ENCODE measurements at regions not wholly inside any gene's neighbourhood (a gene's known extent, or its start where the extent isn't known, plus 50 kb on each side); places are given as distances from the start of the nearest gene placed in this dataset.

- TF ChIP-seq CTCF (IDR thresholded peaks at IDR 0.05; ENCODE audit: insufficient read depth, low read length, missing control alignments), result no peak
- ChIA-PET POLR2A (interaction anchor here (0.6 kb wide), 1 partner anchor 865 kb away, joined by 3 read pairs; no protein-coding TSS in a partner anchor), CTCF (no interaction called here)
- no peak for DNase-seq (ENCODE audit: low read depth, low spot score)
- H3K4me3 ChIP-seq (ENCODE audit: low read depth, low read length), result no peak overlapping the region
Observed at GRCh38 chr20:51899674-51900073, 97.4 kb upstream of the SALL4 start.

GRCh38 chr20:51898788-51899187, 96.5 kb upstream of the SALL4 start:
- ChIA-PET POLR2A (no interaction called here), CTCF (no interaction called here)
- TF ChIP-seq CTCF (IDR thresholded peaks at IDR 0.05; ENCODE audit: insufficient read depth, low read length, missing control alignments), result no peak
- H3K4me3 ChIP-seq (ENCODE audit: low read depth, low read length), result no peak overlapping the region
- no peak for DNase-seq (ENCODE audit: low read depth, low spot score)

- ChIA-PET CTCF (interaction anchor here (1.0 kb wide), 1 partner anchor 20 kb away, joined by 3 read pairs; no protein-coding TSS in a partner anchor), POLR2A (no interaction called here)
- H3K4me3 ChIP-seq (ENCODE audit: low read depth, low read length), result no peak overlapping the region
- DNase-seq (ENCODE audit: low read depth, low spot score), result no peak
- no peak for TF ChIP-seq CTCF (IDR thresholded peaks at IDR 0.05; ENCODE audit: insufficient read depth, low read length, missing control alignments)
Observed at GRCh38 chr20:51894619-51895018, 92.3 kb upstream of the SALL4 start.

GRCh38 chr20:51894201-51894600, 91.9 kb upstream of the SALL4 start:
- CTCF ChIA-PET, result interaction anchor here (1.0 kb wide), 1 partner anchor 20 kb away, joined by 3 read pairs; no protein-coding TSS in a partner anchor

GRCh38 chr20:51893723-51894122, 91.4 kb upstream of the SALL4 start:
- no peak overlapping the region for H3K4me3 ChIP-seq (ENCODE audit: low read depth, low read length)
- ChIA-PET POLR2A (no interaction called here), CTCF (interaction anchor here (1.0 kb wide), 1 partner anchor 21 kb away, joined by 3 read pairs; no protein-coding TSS in a partner anchor)
- no peak for TF ChIP-seq CTCF (IDR thresholded peaks at IDR 0.05; ENCODE audit: insufficient read depth, low read length, missing control alignments)
- DNase-seq (ENCODE audit: low read depth, low spot score), result no peak

More at GRCh38 chr20:51894201-51894600, 91.9 kb upstream of the SALL4 start:
- no peak overlapping the region for H3K4me3 ChIP-seq (ENCODE audit: low read depth, low read length)
- DNase-seq (ENCODE audit: low read depth, low spot score), result no peak
- POLR2A ChIA-PET, result no interaction called here
- no peak for TF ChIP-seq CTCF (IDR thresholded peaks at IDR 0.05; ENCODE audit: insufficient read depth, low read length, missing control alignments)

GRCh38 chr20:51890003-51890402, 87.7 kb upstream of the SALL4 start:
- H3K4me3 ChIP-seq (ENCODE audit: low read depth, low read length), result no peak overlapping the region
- CTCF ChIA-PET, result interaction anchor here (1.4 kb wide), 1 partner anchor 249 kb away, joined by 4 read pairs; no protein-coding TSS in a partner anchor
- DNase-seq (ENCODE audit: low read depth, low spot score), result no peak
- TF ChIP-seq CTCF (IDR thresholded peaks at IDR 0.05; ENCODE audit: insufficient read depth, low read length, missing control alignments), result no peak
- POLR2A ChIA-PET, result no interaction called here
